AG09309 (cell line): ENCODE measurements at regions not wholly inside any gene's neighbourhood (a gene's known extent, or its start where the extent isn't known, plus 50 kb on each side); places are given as distances from the start of the nearest gene placed in this dataset.

ENCODE experiments used
- DNase-seq: peaks from one replicate; pipeline ENCODE4 v3.0.0-alpha.2; 2010; ENCODE audit warnings: low read depth
- H3K4me3 ChIP-seq: 2 replicates; pipeline ENCODE4 v1.5.1; 2011; ENCODE audit warnings: mild to moderate bottlenecking, low read depth, low read length, moderate library complexity; ENCODE audit not compliant: control insufficient read depth
- CTCF ChIP-seq: IDR thresholded peaks from 2 replicates; pipeline ENCODE4 v1.5.1; 2011; ENCODE audit warnings: mild to moderate bottlenecking, low read depth, low read length, inconsistent platforms; ENCODE audit not compliant: insufficient read depth, control insufficient read depth; ENCODE audit errors: missing control alignments

GRCh38 chr2:16022548-16023240, 82.3 kb downstream of the MYCN start:
- no peak overlapping the region for H3K4me3 ChIP-seq
- no peak for TF ChIP-seq CTCF
- DNase-seq, result no peak

GRCh38 chr2:16021611-16022363, 81.4 kb downstream of the MYCN start:
- TF ChIP-seq CTCF, result no peak
- H3K4me3 ChIP-seq, result no peak overlapping the region
- no peak for DNase-seq

- no peak for DNase-seq
- H3K4me3 ChIP-seq, result no peak overlapping the region
- no peak for TF ChIP-seq CTCF
Observed at GRCh38 chr2:16020389-16021008, 80.1 kb downstream of the MYCN start.

GRCh38 chr2:16019617-16020351, 79.4 kb downstream of the MYCN start:
- TF ChIP-seq CTCF, result no peak
- no peak overlapping the region for H3K4me3 ChIP-seq
- DNase-seq, result no peak

- no peak for DNase-seq
- TF ChIP-seq CTCF, result no peak
- no peak overlapping the region for H3K4me3 ChIP-seq
Observed at GRCh38 chr2:16019060-16019480, 78.7 kb downstream of the MYCN start.

- H3K4me3 ChIP-seq, result no peak overlapping the region
- DNase-seq, result no peak
- TF ChIP-seq CTCF, result no peak
Observed at GRCh38 chr2:16018277-16019059, 78.1 kb downstream of the MYCN start.
